Suprapubic skin (tissue), 3 donors: ENCODE measurements at regions not wholly inside any gene's neighbourhood (a gene's known extent, or its start where the extent isn't known, plus 50 kb on each side); places are given as distances from the start of the nearest gene placed in this dataset.

Experiments used
- CTCF ChIP-seq, 2 donors: fragments of 200-600 bp in 1 of 2; fragments of 450-650 bp in 1 of 2; sonication (generic) in 1 of 2; IDR thresholded peaks; one replicate each; pipeline ENCODE4 v1.5.1; 2016 to 2019; ENCODE audit warnings: antibody characterized with exemption in 2 of 2, mild to moderate bottlenecking in 1 of 2, moderate library complexity in 1 of 2
- POLR2AphosphoS5 ChIP-seq, 3 donors: sonication (generic); formaldehyde crosslinking; IDR thresholded peaks; one replicate each; pipeline ENCODE4 v1.6.1; 2017; ENCODE audit warnings: antibody characterized with exemption in 3 of 3

GRCh38 chr1:163766257-163766918 lies 444.6 kb downstream of the NUF2 start:
- TF ChIP-seq POLR2AphosphoS5 (IDR thresholded peaks at IDR 0.05) (no peak), CTCF (IDR thresholded peaks at IDR 0.05) (no peak)
